H54 (cell line): ENCODE measurements at regions not wholly inside any gene's neighbourhood (a gene's known extent, or its start where the extent isn't known, plus 50 kb on each side); places are given as distances from the start of the nearest gene placed in this dataset.

ENCODE experiments used
- DNase-seq: peaks from one replicate; pipeline ENCODE4 v3.0.0; 2011; ENCODE audit warnings: low spot score, mixed read lengths; ENCODE audit not compliant: insufficient read length
- FAIRE-seq: peaks from 3 replicates; lab custom pipeline; 2011; peaks lifted over from hg19 to GRCh38; lab: Jason Lieb, UNC
- POLR2A ChIP-seq: IDR thresholded peaks from 2 replicates; pipeline ENCODE4 v1.6.1; 2011; ENCODE audit warnings: low read depth, mild to moderate bottlenecking, low read length

DNA sequence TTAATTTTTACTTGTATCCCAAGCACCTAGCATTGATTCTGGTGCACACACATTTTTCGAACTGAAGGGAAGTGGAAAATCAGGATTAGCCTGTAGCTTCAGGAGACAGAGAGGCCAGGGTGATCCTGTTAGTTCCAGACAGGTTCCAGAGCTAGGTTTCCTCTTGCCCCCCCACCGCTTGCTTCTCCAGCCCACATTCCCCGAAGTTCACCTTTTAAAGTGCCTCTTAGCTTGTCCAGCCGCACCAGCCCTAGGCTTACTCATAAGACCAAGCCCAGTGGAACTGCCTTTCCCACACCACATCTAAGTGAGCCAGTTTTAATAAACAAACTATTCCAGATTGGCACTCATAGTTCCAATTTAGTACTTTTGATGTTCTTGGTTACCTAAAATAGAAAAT, 898.6 kb upstream of the KLHL29 start:
- FAIRE-seq = no peak
- no peak for DNase-seq
- no peak for TF ChIP-seq POLR2A

GRCh38 chr2:22487036-22487435, 897.9 kb upstream of the KLHL29 start:
- DNase-seq (no peak), FAIRE-seq (no peak)
- no peak for TF ChIP-seq POLR2A

- FAIRE-seq (no peak), DNase-seq (no peak)
- TF ChIP-seq POLR2A = no peak
Measured at GRCh38 chr2:22487541-22487940, 897.4 kb upstream of the KLHL29 start.

DNA sequence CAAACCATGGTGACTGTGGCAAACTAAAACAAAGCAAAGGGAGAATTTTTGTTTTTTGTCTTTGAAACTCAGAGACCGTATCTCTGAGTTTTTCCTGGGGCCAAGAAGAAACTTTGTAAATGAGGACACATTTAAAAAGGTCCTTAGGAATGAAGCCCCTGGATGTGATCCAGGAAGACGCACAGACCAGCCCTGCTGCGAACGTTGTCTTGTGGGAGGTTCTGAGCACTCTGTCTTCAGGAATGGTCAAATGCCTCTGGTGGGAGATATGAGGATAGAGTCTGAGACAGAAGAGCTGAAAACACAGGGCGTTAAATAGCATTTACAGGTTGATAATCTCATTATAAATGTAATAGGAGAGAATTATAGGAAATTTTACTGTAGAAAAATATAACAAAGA, 893.5 kb upstream of the KLHL29 start:
- DNase-seq (no peak), FAIRE-seq (no peak)
- TF ChIP-seq POLR2A = no peak

DNA sequence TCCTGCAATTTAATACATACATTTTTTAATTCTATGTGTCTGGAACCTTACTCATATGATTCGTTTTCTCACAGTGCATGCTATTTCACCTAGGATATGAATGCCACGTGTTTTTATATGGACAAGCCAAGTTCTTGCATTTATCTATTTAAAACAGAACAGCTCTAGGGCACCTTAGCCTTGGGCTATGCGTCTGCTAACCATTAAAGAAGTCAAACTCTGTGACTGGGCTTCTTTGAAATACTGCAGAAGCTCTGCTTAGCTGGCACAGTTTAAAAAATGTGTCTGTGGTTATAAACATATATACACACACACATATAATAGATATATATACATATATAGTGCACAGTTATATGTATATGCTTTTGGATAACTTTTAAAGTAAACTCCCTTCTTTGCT, 890.8 kb upstream of the KLHL29 start:
- FAIRE-seq = no peak
- TF ChIP-seq POLR2A = no peak
- DNase-seq = no peak

- no peak for FAIRE-seq
- no peak for DNase-seq
- no peak for TF ChIP-seq POLR2A
Measured at GRCh38 chr2:22497064-22497463, 887.9 kb upstream of the KLHL29 start.

- DNase-seq (no peak), FAIRE-seq (no peak)
- TF ChIP-seq POLR2A = no peak
Measured at GRCh38 chr2:22497789-22498188, 887.2 kb upstream of the KLHL29 start.

DNA sequence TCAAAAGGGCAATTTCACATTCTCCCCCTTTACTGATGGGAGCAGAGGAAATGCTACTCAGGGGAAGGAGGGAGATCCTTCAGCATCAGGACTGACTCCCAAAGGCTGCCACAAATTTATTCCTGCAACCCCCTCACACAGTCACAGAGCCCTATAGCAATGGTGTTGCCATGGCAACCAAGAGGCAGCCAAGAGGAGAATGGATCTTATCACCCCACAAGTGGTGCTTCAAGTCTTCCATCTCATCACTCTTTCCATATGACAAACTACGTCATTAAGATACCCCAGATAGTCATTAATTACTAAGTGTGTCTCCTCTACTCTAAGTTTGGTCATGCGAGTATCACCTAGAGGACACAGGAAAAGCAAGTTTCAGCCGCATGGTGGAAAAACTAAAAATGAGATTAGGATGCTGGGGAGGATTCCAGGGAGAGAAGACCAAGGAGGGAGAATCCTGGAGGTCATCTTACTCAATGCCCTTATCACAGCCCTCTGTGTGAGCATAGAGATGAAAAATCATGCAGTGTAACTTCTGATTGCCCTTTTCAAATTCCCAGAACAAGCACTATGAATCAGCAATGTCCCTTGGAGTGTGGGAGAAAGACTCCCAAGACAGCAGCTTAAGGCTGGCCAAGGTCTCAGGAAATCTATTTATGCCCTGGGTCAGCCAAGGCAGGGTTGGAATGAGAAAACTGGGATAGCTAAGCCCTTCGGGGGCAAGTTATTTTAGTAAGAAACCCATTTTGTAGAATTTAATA, 885.7 kb upstream of the KLHL29 start:
- no peak for DNase-seq
- no peak for TF ChIP-seq POLR2A
- no peak for FAIRE-seq

GRCh38 chr2:22500555-22500935, 884.4 kb upstream of the KLHL29 start:
- no peak for DNase-seq
- no peak for TF ChIP-seq POLR2A
- FAIRE-seq = no peak

DNA sequence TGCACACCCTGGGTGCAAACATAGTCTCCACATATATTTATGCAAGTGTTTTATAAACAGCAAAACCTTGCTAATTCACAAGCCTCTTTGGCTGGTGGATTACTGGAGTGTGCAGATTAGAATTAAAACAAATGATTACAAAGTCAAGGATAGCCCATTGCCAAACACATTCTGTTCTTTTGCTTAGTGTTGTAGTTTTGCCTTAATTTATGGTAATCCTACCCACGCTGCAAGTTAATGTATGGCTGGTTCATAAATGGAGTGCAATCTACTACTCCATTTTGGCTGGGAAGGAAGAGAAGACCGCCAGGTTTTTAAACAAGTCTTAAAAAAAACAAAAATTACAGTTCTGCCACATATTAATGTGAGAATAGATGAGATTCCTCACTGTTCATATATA, 883.1 kb upstream of the KLHL29 start:
- no peak for TF ChIP-seq POLR2A
- DNase-seq = no peak
- no peak for FAIRE-seq

DNA sequence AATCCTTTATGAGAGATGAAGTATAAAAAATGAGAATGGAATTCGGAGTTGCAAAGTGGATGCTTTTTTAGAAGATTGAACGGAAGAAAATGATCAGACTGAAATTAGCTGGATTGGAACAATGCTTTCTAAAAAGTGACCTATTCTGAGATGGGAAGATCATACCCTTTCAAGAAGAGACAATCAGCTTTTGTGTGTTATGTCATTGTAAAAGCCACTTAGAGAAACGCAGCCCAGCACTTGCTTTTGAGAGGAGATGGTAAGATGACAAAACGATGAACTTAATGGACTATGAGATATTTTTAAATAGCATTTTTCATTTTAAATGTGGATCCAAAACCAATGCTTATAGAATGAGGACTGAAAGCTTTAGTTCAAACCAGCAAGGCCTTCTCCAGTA, 871.4 kb upstream of the KLHL29 start:
- no peak for TF ChIP-seq POLR2A
- no peak for FAIRE-seq
- DNase-seq = no peak

- no peak for FAIRE-seq
- no peak for TF ChIP-seq POLR2A
- no peak for DNase-seq
Measured at GRCh38 chr2:22517141-22517540, 867.8 kb upstream of the KLHL29 start.

DNA sequence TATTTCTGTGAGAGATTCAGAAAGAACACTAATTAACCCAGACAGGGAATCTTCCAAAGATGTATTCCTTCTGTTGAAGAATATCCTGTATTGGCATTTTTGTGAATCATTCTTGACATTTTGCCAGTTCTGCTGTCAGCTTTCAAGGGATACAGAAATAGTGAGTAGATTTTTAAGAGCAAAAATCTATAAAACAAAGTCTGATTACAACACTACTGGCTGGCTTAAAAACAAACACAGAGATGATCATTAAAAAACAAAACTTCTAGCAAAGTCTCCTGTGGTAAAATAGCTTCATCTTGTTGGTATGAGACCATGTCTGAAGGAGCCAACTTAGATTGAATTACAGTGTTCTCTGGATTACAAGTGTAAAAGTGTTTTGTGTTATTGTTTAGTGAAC, 866.3 kb upstream of the KLHL29 start:
- FAIRE-seq = no peak
- DNase-seq = no peak
- TF ChIP-seq POLR2A = no peak

- no peak for FAIRE-seq
- TF ChIP-seq POLR2A = no peak
- DNase-seq = no peak
Measured at GRCh38 chr2:22520369-22521288, 864.4 kb upstream of the KLHL29 start.

DNA sequence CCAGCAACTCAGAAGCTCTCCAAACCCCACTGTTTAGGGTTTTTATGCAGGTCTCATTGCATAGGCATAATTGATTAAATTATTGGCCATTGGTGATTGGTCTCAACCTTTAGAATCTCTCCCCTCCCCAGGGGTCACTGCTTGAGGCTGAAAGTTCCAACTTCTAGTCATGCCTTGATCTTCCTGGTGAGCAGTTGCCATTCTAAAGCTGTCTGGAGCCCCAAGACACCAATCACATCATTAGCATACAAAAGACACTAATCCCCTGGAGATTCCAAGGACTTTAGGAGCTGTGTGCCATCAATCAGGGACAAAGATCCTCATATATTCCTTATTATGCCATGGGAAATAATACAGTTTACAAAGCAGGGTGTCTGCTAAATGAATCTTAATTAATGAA, 863.4 kb upstream of the KLHL29 start:
- DNase-seq (no peak), FAIRE-seq (no peak)
- TF ChIP-seq POLR2A = no peak

GRCh38 chr2:22525681-22526080, 859.3 kb upstream of the KLHL29 start:
- TF ChIP-seq POLR2A = no peak
- FAIRE-seq (no peak), DNase-seq (no peak)
